ENCODE measurements at regions not wholly inside any gene's neighbourhood (a gene's known extent, or its start where the extent isn't known, plus 50 kb on each side); places are given as distances from the start of the nearest gene placed in this dataset.

- no peak for DNase-seq (ENCODE audit: low spot score)
These were observed 93.0 kb upstream of the ZNF608 start for GRCh38 chr5:124839371-124839998.

DNA sequence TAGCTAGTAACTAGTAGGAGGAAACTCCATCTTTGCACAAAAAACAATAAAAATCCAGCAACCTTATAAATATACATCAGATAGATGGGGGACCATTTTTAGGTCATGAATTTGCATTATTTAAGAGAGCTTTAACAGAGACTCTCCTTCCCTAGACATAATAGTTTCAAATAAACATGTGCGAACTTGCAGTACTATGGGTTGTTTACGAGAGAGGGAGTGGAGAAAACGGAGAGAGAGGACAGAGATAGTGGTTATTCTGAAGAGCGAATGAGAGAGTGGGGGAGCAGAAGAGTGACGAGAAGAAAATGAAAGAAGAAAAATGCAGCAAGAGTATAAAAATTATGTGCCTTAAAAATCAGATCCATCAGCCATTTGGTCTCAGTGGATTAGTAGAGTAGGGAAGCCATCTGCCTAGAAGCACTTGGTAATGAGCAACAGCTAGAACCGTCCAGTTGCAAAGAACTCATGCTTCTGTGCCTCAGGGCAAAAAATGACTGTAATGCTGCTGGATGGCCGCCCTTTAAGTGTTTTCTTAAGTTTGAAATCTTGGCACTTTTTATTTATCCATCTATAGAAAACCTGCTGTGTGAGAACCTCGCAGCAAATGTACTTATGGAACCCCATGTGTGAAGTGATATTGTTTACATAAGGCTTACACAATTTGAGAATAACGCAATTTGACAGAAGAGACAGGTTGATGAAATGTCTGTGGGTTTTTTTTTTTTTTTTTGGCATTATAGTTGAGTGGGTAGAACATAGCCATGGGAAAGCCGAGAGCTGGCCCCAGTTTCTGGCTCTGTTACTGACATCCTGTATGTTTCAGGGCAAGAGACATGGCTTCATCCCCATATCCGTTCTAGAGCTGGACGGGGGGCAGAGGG lies 95.6 kb upstream of the ZNF608 start:
- DNase-seq (ENCODE audit: low spot score) = no peak

GRCh38 chr5:124842725-124843595 lies 96.5 kb upstream of the ZNF608 start:
- no peak for DNase-seq (ENCODE audit: low spot score)

DNA sequence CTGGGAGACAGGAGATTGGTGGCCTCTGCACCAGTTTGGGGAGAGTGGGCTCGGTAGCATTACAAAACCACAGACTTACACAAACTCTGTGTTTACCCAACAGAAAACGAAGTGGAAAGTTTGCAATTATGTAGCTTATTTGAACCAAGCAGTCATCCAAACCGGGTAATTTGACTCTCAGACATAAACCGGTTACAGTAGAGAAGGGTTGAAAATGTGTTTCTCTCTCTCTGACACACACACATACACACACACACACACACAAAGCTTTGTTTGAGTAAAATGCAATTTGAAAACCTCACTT lies 97.1 kb upstream of the ZNF608 start:
- no peak for DNase-seq (ENCODE audit: low spot score)

DNA sequence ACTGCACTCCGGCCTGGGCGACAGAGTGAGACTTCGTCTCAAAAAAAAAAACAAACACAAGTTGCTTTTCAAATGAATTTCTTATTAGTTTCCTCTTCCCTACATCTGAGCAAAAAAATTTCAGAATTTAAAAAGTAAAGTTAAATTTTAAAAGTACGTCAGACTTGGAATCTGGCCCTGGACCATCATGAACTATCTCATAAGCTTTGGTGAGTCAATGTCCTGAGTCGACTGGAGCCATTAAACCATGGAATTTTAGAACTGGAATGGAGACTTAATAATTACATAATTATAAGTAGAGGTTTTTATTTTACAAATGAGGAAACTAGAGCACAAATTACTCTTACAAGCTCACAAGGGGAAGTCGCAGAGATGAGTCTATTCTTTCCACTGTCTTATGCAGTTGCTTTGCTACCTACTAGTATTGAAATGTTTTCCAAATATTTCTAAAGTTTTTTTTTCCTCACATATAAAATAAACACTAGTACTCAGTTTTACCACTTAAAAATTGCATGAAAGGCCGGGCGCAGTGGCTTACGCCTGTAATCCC lies 98.0 kb upstream of the ZNF608 start:
- no peak for DNase-seq (ENCODE audit: low spot score)

DNA sequence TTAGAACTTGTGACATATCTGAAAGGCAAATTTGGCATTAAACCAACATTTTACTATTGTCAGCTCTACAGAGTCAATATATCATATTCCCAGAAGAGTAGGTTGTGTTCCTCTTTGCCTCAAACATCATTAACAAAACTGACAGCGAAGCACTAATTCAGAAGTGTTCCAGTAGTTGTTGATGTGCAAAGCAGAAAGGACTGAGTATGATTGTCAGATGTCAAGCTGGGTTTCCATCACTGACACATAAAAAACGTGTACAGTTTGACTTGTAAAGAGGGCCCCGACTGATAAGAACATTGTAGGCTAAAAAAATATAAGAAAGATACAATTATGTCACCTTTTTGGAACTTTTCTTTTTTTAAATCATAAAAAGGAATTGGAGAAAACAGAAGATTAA lies 101.5 kb upstream of the ZNF608 start:
- no peak for DNase-seq (ENCODE audit: low spot score)

DNA sequence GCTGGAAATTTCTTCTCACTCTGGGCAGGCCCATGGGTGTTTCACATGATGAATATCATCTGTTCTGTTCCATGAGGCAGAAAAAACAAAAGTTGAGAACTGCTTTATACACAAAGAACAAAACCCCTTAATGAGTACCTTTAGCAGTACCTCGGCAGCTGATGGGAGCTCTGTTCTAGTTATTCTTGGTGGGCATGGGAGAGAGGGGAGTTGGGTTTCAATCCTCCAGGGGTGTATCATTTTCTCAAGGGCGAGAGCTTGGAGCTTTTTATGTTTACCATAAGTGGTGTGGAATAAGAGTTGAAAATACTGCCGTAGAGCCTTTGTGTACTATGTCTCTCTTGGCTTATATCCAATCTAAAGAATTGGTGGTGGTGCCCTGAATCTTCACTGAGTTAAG lies 103.3 kb upstream of the ZNF608 start:
- DNase-seq (ENCODE audit: low spot score) = no peak

DNA sequence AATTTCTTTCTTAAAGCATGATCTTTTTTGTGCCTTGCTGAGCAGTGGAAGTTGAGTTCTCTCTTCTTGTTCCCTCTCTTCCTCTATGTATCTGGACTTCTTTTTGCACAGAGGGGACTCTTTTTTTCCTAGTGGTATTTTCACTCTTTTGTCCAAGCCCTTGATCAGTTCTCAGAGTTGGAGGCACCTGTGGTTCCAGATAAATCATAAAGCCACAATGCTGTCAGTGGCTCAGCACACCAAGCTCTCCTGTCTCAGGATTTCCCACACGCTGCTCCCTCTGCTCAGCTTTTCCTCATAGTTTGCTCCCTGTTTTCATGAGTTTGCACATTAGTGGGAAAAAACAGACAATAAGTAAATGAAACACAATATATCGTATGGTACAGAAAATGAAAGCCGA lies 110.3 kb upstream of the ZNF608 start:
- DNase-seq (ENCODE audit: low spot score) = no peak

DNA sequence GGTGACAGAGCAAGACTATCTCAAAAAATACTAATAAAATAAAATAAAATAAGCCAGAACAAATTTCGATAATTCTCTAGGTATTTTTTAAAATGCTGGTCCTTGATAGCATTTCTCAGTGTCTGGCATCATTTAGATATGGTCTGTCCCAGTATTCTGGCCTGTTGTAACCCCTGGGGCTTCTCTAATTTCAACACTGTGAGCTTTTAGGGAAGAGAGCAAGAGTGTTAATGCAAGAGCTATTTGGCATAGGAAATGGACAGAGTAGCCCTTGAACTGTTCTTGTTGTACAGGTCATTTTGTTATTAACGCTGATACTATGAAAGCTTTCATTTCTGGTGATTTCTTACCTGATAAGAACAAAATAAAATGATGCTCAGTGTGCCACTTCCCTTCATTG lies 112.2 kb upstream of the ZNF608 start:
- DNase-seq (ENCODE audit: low spot score) = no peak

GRCh38 chr5:124859027-124859426 lies 112.6 kb upstream of the ZNF608 start:
- DNase-seq (ENCODE audit: low spot score) = no peak

DNA sequence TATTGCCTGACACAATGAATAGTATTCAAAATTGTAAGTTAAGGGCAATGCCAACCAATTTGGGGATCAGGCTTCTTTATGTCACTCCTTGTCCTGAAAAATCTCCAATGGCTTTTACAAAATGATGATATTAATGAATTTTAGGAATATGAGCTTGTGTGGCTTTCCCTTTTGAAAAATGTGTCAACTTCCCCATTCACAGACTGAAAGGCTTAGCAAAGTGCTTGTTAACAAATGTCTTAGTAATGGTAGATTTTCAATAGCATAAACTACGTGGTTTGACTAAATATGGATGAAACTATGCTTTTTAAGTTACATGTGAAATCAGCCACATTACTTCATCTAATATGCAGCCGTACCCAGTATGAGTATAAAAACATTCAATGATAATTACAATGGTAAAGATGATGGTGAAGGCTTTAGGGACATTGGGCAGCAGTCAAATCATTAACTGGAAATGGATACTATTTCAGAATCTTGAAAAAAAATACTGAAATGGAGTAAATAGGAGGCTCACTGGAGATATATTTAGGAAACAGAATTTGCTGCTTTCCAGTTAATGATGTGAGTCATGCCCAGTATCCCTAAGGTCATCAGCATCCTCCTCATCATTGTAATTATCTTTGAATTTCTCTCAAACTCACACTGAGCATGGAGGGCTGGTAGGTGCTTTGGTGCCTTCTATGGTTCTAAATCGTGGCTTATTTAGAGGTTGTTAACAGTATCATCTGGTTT lies 113.3 kb upstream of the ZNF608 start:
- DNase-seq (ENCODE audit: low spot score) = no peak

- DNase-seq (ENCODE audit: low spot score) = no peak
These were observed 113.8 kb upstream of the ZNF608 start for GRCh38 chr5:124860291-124860655.

DNA sequence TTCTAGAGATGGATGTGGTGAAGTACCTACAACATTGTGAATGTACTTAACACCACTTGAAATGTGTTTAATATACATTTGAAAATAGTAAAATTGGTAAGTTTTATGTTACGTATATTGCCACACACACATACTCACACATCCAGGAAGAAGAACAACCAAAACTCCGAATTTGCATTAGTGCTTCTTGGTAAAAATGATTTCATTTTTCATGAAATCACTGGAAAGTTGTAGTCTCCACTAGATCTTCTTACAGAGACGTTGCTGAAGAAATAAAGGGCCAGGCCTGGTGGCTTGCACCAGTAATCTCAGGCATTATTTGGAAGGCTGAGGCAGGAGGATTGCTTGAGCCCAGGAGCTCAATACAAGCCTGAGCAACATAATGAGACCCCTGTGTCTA lies 118.6 kb upstream of the ZNF608 start:
- DNase-seq (ENCODE audit: low spot score) = no peak

DNA sequence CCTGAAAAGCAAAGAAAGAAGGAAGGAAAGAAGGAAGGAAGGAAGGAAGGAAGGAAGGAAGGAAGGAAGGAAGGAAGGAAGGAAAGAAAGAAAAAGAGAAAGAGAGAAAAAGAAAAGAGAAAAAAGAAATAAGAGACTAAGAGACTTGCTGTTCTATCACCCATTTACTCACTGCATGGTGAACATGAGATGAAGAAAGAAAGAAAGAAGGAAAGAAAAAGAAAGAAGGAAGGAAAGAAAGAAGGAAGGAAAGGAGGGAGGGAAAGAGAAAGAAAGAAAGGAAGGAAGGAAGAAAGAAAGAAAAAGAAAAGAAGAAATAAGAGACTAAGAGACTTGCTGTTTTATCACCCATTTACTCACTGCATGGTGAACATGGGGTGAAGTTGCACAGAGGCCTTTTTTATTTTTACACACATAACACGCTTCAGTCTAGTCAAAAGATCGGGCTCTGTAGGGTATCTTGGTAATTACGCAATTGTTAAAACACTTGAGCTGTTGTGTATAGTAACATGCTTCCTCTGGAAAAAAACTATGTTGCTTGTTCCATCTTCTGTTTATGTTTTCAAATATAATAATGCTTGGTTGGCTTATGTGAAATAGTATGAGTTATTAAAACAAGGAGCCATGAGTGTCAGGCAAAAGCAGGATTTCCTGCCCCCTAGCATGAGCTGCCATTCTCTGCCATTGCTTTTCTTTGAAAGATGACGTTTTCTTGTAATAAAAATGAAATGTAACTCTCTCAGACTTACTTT lies 119.3 kb upstream of the ZNF608 start:
- DNase-seq (ENCODE audit: low spot score) = no peak

- DNase-seq (ENCODE audit: low spot score) = no peak
These were observed 120.1 kb upstream of the ZNF608 start for GRCh38 chr5:124866355-124867136.

GRCh38 chr5:124867137-124867704 lies 120.8 kb upstream of the ZNF608 start:
- no peak for DNase-seq (ENCODE audit: low spot score)

DNA sequence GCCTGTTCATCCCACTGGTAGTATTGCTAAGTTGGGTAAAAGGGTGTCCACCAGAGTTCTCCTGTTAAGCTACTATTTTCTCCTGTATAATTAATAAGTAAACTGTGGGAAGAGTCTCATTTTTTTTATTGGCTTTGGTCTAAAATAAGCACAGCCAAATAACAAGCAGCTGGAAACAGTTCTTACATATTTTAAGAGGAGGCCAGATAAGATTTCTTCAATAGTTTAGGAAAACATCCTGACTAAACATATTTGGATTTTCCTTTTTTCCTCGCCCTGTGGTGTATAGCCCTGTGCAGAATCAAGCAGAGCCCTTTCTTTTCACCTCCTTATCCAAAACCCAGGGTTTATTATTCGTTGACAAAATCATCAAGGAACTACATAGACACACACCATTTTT lies 122.2 kb upstream of the ZNF608 start:
- no peak for DNase-seq (ENCODE audit: low spot score)

DNA sequence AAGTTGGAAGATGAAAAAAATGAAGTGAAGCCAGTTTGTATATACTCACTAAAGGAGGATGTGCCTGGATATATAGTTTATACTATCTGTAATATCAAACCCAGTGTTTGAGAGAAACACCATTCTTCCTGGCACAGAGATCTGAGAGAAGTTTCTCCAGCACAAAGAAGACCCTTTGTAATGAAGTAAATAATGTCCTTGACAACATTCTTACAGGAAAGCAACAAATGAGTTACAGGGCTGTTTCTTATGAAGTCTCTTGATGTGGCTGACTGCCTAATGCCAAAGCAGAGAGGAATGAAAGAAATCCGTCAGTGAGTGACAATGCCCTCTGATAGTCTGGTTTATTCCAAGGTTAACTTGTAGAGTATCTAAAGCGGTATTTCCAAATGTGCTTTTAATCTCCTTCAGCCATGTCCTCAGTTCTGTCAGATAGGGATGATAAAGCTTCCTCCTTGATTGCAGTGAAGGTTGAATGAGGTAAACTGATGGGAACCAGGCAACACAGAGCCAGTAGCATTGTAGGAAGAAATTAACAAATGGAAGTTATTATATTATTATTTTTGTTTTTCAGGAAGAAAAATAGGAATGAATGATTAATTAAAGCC lies 123.1 kb upstream of the ZNF608 start:
- no peak for DNase-seq (ENCODE audit: low spot score)

- DNase-seq (ENCODE audit: low spot score) = no peak
These were observed 123.6 kb upstream of the ZNF608 start for GRCh38 chr5:124870070-124870469.

DNA sequence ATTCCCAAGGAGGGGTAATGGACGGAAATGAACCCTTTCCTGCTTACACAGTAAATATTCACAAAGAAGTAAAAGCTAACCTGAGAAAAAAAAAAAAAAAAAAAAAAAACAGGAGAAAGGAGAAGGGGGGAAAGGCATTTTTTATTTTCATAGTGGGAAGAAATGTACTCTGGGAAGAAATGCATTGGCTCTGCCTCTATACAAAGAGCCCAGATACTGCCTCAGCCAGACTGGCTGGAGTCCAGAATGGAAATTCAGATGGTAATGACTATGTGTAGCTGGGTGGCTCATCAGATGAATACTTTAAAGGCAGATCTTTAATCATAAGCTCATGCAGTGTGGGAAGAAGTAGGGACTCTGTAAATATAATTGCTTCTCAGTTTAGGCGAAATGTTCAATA lies 124.9 kb upstream of the ZNF608 start:
- DNase-seq (ENCODE audit: low spot score) = no peak

All from D341Med (cell line).